ENCODE measurements at regions not wholly inside any gene's neighbourhood (a gene's known extent, or its start where the extent isn't known, plus 50 kb on each side); places are given as distances from the start of the nearest gene placed in this dataset.

GRCh38 chr10:108036265-108036664, 871.8 kb upstream of the SORCS1 start:
- TF ChIP-seq CTCF (IDR thresholded peaks at IDR 0.05) (no peak), POLR2A (IDR thresholded peaks at IDR 0.05) (no peak)

Data from uterus (tissue), 2 donors.